ENCODE measurements at regions not wholly inside any gene's neighbourhood (a gene's known extent, or its start where the extent isn't known, plus 50 kb on each side); places are given as distances from the start of the nearest gene placed in this dataset.

GRCh38 chr16:82567175-82567574 is 59.6 kb upstream of the CDH13 start:
- no peak for DNase-seq

GRCh38 chr16:82563401-82563800 is 63.4 kb upstream of the CDH13 start:
- no peak for DNase-seq

GRCh38 chr16:82562183-82562683 is 64.5 kb upstream of the CDH13 start:
- no peak for DNase-seq

- no peak for DNase-seq
These were observed 65.9 kb upstream of the CDH13 start for GRCh38 chr16:82560805-82561325.

- no peak for DNase-seq
These were observed 82.2 kb upstream of the CDH13 start for GRCh38 chr16:82544378-82545160.

GRCh38 chr16:82542714-82543113 is 84.1 kb upstream of the CDH13 start:
- DNase-seq = no peak

GRCh38 chr16:82541103-82541502 is 85.7 kb upstream of the CDH13 start:
- no peak for DNase-seq

GRCh38 chr16:82535764-82536163 is 91.0 kb upstream of the CDH13 start:
- no peak for DNase-seq

GRCh38 chr16:82535262-82535661 is 91.5 kb upstream of the CDH13 start:
- DNase-seq = no peak

- DNase-seq = no peak
These were observed 93.6 kb upstream of the CDH13 start for GRCh38 chr16:82533189-82533588.

- no peak for DNase-seq
These were observed 95.9 kb upstream of the CDH13 start for GRCh38 chr16:82530883-82531282.

GRCh38 chr16:82527101-82527500 is 99.7 kb upstream of the CDH13 start:
- DNase-seq = no peak

GRCh38 chr16:82524976-82525375 is 101.8 kb upstream of the CDH13 start:
- DNase-seq = no peak

- DNase-seq = no peak
These were observed 103.0 kb upstream of the CDH13 start for GRCh38 chr16:82523815-82524214.

- DNase-seq = no peak
These were observed 104.7 kb upstream of the CDH13 start for GRCh38 chr16:82522026-82522425.

GRCh38 chr16:82518811-82519210 is 108.0 kb upstream of the CDH13 start:
- DNase-seq = no peak

- DNase-seq = no peak
These were observed 112.5 kb upstream of the CDH13 start for GRCh38 chr16:82514262-82514661.

GRCh38 chr16:82510789-82511305 is 115.9 kb upstream of the CDH13 start:
- no peak for DNase-seq

- no peak for DNase-seq
These were observed 116.9 kb upstream of the CDH13 start for GRCh38 chr16:82509691-82510430.

GRCh38 chr16:82506692-82507670 is 119.8 kb upstream of the CDH13 start:
- DNase-seq = no peak

- DNase-seq = no peak
These were observed 121.9 kb upstream of the CDH13 start for GRCh38 chr16:82504836-82505235.

GRCh38 chr16:82499302-82499701 is 127.5 kb upstream of the CDH13 start:
- no peak for DNase-seq

GRCh38 chr16:82497139-82497538 is 129.6 kb upstream of the CDH13 start:
- no peak for DNase-seq
